ENCODE measurements at regions not wholly inside any gene's neighbourhood (a gene's known extent, or its start where the extent isn't known, plus 50 kb on each side); places are given as distances from the start of the nearest gene placed in this dataset.

GRCh38 chr1:25157846-25158245, 74.5 kb downstream of the SYF2 start:
- in situ Hi-C loops (cut with MboI; ENCODE audit: low sequenced_read_pairs): no loop called here
- no peak overlapping the region for H3K4ac ChIP-seq (ENCODE audit: low read depth, low read length)
- H4K8ac ChIP-seq (ENCODE audit: low read depth in 2 of 2, low read length in 2 of 2): no peak overlapping the region
- no peak overlapping the region for H3K18ac ChIP-seq (ENCODE audit: low read depth, low read length)
- no peak overlapping the region for H3K14ac ChIP-seq (replicated peaks; ENCODE audit: low read depth, low read length)
- intact Hi-C loops (cut with micrococcal nuclease): no loop called here
- H3K23ac ChIP-seq (ENCODE audit: low read depth, low read length): no peak overlapping the region
- H3K79me1 ChIP-seq (ENCODE audit: low read depth in 1 of 2, low read length in 2 of 2): no peaks in the 10 kb centered on the region
- H4K91ac ChIP-seq (ENCODE audit: insufficient read depth, low read depth, low read length): no peak overlapping the region
- no peak overlapping the region for H2BK15ac ChIP-seq (ENCODE audit: low read depth, low read length)
- ATAC-seq (ENCODE audit: low read depth) (no peak), DNase-seq (no peak)
- H3K56ac ChIP-seq (ENCODE audit: extremely low read depth, insufficient read depth, low read length): no peak overlapping the region
- H3K36me3 ChIP-seq (ENCODE audit: control insufficient read depth, insufficient read depth, low read length): no peaks in the 10 kb centered on the region
- CTCF ChIA-PET: no interaction called here
- POLR2A ChIA-PET (ENCODE audit: unreplicated experiment): no interaction called here
- H2BK5ac ChIP-seq (ENCODE audit: low read depth, low read length, poor library complexity, severe bottlenecking): no peak overlapping the region
- H2BK120ac ChIP-seq (ENCODE audit: low read depth, low read length): no peak overlapping the region
- H3K9me3 ChIP-seq (ENCODE audit: control insufficient read depth, insufficient read depth, low read length): peaks cover 7% of the 10 kb centered on the region
- no CpG with 5 or more reads among the region's 3 CpGs for WGBS, 2 experiments (ENCODE audit: extremely low coverage in 2 of 2, insufficient read length in 1 of 2)
- no peak overlapping the region for H3K4me2 ChIP-seq (ENCODE audit: low read depth, low read length)
- no peak overlapping the region for H3K4me3 ChIP-seq (ENCODE audit: insufficient read depth, low read depth, low read length)
- H2AFZ ChIP-seq (replicated peaks; ENCODE audit: low read length, poor library complexity): no peak overlapping the region
- H4K20me1 ChIP-seq (ENCODE audit: insufficient read depth, low read length): no peaks in the 10 kb centered on the region
- no peak overlapping the region for H3K9ac ChIP-seq (ENCODE audit: low read depth, low read length)
- H2BK20ac ChIP-seq (ENCODE audit: low read depth, low read length): no peak overlapping the region
- no TSS peak for BruUV-seq (replicated peaks)
- dilution Hi-C loops (cut with HindIII; ENCODE audit: low sequenced_read_pairs, unreplicated experiment): no loop called here
- no peaks in the 10 kb centered on the region for H3K9me1 ChIP-seq (ENCODE audit: insufficient read depth, low read length)
- no peaks in the 10 kb centered on the region for H3K4me1 ChIP-seq (ENCODE audit: control insufficient read depth, insufficient read depth, low read length)
- no peak overlapping the region for H2AK5ac ChIP-seq (ENCODE audit: low read depth, low read length)
- no peak overlapping the region for H2AK9ac ChIP-seq (replicated peaks; ENCODE audit: low read depth, low read length, poor library complexity)
- peaks cover 27% of the 10 kb centered on the region for H3K27me3 ChIP-seq (ENCODE audit: control insufficient read depth, insufficient read depth, low read length)
- TF ChIP-seq MXI1 (IDR thresholded peaks at IDR 0.05; ENCODE audit: borderline replicate concordance, low read depth, low read length): no peak
- TF ChIP-seq RAD21 (IDR thresholded peaks at IDR 0.05; ENCODE audit: low read length): no peak
- TF ChIP-seq USF2 (IDR thresholded peaks at IDR 0.05; ENCODE audit: low read depth, low read length): no peak
- TF ChIP-seq POLR2A (IDR thresholded peaks at IDR 0.05; ENCODE audit: low read depth, low read length): no peak
- no peak for TF ChIP-seq MAZ (IDR thresholded peaks at IDR 0.05; ENCODE audit: borderline replicate concordance, low read depth, low read length)
- no peak for TF ChIP-seq MAFK (IDR thresholded peaks at IDR 0.05; ENCODE audit: low read depth, low read length)
- no peak for TF ChIP-seq CEBPB (IDR thresholded peaks at IDR 0.05; ENCODE audit: low read depth, low read length)
- TF ChIP-seq NFE2L2 (IDR thresholded peaks at IDR 0.05; ENCODE audit: low read depth, low read length): no peak
- TF ChIP-seq BHLHE40 (IDR thresholded peaks at IDR 0.05; ENCODE audit: low read depth, low read length): no peak
- H3K27ac ChIP-seq (ENCODE audit: insufficient read depth, low read length): no peak overlapping the region
- no peak overlapping the region for H4K5ac ChIP-seq (ENCODE audit: low read depth, low read length)

All from IMR-90 (cell line).